NCI-H748 (cell line): ENCODE measurements at regions not wholly inside any gene's neighbourhood (a gene's known extent, or its start where the extent isn't known, plus 50 kb on each side); places are given as distances from the start of the nearest gene placed in this dataset.

Experiments used
- DNase-seq: peaks from one replicate; lab custom pipeline; 2025; ENCODE audit not compliant: unreplicated experiment; lab: John Stamatoyannopoulos, UW

GRCh38 chr6:99091985-99092384, 144.2 kb upstream of the FBXL4 start:
- no peak for DNase-seq

- DNase-seq: no peak
Observed at GRCh38 chr6:99080191-99080590, 132.4 kb upstream of the FBXL4 start.

- DNase-seq: no peak
Observed at GRCh38 chr6:99079058-99079457, 131.3 kb upstream of the FBXL4 start.

GRCh38 chr6:99073223-99073622, 125.5 kb upstream of the FBXL4 start:
- no peak for DNase-seq

GRCh38 chr6:99066044-99066443, 118.3 kb upstream of the FBXL4 start:
- DNase-seq: no peak

- DNase-seq: no peak
Observed at GRCh38 chr6:99064834-99065233, 117.1 kb upstream of the FBXL4 start.

GRCh38 chr6:99036672-99037071, 88.9 kb upstream of the FBXL4 start:
- no peak for DNase-seq

GRCh38 chr6:99032396-99032795, 84.7 kb upstream of the FBXL4 start:
- DNase-seq: no peak

- DNase-seq: no peak
Observed at GRCh38 chr6:99031957-99032356, 84.2 kb upstream of the FBXL4 start.

GRCh38 chr6:99030915-99031314, 83.2 kb upstream of the FBXL4 start:
- no peak for DNase-seq

GRCh38 chr6:99026135-99026534, 78.4 kb upstream of the FBXL4 start:
- DNase-seq: peak; percentile 24

- no peak for DNase-seq
Observed at GRCh38 chr6:99024089-99024488, 76.3 kb upstream of the FBXL4 start.

- no peak for DNase-seq
Observed at GRCh38 chr6:99022039-99022609, 74.4 kb upstream of the FBXL4 start.

GRCh38 chr6:99019381-99019780, 71.6 kb upstream of the FBXL4 start:
- DNase-seq: no peak

- DNase-seq: no peak
Observed at GRCh38 chr6:99017150-99017549, 69.4 kb upstream of the FBXL4 start.

GRCh38 chr6:99016355-99016754, 68.6 kb upstream of the FBXL4 start:
- DNase-seq: no peak

- DNase-seq: no peak
Observed at GRCh38 chr6:99014061-99014460, 66.3 kb upstream of the FBXL4 start.

- no peak for DNase-seq
Observed at GRCh38 chr6:99013661-99014060, 65.9 kb upstream of the FBXL4 start.

GRCh38 chr6:99013145-99013544, 65.4 kb upstream of the FBXL4 start:
- no peak for DNase-seq

GRCh38 chr6:99011151-99011550, 63.4 kb upstream of the FBXL4 start:
- no peak for DNase-seq

GRCh38 chr6:99002831-99003230, 55.1 kb upstream of the FBXL4 start:
- peak; percentile 59 for DNase-seq

- DNase-seq: no peak
Observed at GRCh38 chr6:98998103-98998502, 50.4 kb upstream of the FBXL4 start.
